ENCODE measurements at regions not wholly inside any gene's neighbourhood (a gene's known extent, or its start where the extent isn't known, plus 50 kb on each side); places are given as distances from the start of the nearest gene placed in this dataset.

DNA sequence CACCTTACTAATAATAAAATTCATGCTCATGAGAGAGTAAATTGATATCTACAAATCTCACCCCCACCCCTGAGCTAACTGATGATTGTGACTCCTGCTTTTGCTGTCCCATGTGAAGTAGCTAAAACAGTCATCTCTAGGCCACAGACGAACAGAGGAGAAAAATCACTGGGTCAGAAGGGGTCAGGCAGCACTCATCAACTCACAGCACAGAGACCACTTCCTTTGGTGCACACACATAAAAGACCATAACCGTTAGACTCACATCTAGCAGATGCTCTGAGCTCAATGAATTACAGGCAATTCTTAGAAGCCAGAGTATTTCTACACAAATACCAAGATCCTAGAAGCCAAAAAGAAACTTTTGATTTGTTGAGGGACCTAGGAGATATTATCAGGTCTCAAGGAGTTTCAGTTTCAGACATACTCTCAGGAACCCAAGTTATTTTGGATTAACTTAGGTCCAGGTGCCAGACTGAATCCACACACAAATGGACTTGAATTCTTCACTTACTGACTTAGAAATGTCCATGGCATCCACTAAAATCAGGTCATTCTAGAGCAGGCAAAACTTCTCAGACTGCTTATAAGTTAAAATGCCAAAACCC is 65.0 kb upstream of the TES start:
- DNase-seq: no peak

DNA sequence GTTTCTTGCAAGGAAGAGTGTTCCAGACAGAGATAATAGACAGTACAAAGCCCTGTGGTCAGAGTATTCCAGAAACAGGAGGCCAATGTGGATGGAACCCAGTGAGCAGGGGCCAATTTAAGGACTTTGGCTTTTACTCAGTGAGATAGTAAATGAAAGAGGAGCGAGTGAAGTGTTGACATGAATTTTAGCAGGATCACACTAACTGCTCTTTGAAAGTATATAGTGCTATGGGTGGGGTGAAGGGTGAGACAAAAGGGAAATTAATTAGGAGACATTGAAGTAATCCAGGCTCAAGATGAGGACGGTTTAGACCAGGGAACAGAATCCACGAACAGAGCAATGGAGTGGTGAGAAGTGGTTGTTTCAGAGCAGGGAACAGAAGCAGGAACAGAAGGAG is 62.2 kb upstream of the TES start:
- DNase-seq: no peak

DNA sequence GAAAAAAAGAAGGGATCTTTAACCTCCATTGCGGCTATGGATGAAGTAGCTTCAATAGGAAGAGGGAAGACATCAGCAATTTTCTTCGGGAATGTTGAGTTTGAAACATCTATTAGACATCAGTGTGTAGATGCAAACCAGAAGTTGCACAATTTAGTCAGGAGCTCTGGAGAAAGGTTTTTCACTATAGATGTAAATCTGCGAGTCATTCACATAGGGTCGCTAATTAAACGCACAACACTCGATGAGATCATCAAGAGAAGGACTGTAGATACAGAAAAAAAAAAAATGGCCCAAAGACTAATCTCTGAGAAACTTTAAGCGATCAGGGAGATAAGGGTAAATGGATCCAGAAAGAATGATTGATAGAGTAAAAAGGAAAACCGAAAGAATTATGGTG is 61.7 kb upstream of the TES start:
- no peak for DNase-seq

DNA sequence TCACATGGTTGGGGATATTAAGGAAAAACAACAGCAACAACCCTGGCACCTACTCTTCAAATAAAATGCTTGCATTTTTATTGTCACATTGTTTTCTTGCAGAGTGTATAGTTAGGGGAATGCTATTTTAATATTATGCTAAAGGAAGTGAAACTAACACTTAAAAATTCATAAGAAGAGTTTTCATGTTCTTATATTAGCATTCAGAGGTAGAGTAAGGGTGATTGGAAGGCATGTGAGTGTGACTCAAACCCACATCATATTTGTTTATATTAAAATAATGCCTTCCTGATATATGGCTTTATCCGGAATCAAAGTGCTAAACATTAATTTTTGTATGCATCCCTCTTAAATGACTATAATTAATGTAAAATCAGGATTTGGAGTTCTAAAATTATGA is 59.8 kb upstream of the TES start:
- no peak for DNase-seq

- no peak for DNase-seq
Measured at GRCh38 chr7:116152276-116152675, 58.1 kb upstream of the TES start.

DNA sequence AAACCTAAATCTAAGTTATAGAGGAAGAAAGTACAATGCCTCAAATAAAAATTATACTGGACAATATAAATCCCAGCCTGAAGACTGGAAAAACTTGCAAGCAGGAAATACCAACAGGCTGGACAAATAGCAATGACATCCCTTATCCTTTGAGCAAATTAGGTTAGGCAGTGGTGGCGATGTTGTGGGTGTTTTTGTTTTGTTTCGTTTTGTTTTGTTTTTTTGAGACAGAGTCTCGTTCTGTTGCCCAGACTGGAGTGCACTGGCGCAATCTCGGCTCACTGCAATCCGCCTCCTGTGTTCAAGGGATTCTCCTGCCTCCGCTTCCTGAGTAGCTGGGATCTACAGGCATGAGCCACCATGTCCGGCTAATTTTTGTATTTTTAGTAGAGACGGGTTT is 57.3 kb upstream of the TES start:
- no peak for DNase-seq

GRCh38 chr7:116159711-116160110 is 50.6 kb upstream of the TES start:
- DNase-seq: no peak

All from muscle of back (tissue), 3 donors.